Muscle layer of duodenum (tissue), 2 donors: ENCODE measurements at regions not wholly inside any gene's neighbourhood (a gene's known extent, or its start where the extent isn't known, plus 50 kb on each side); places are given as distances from the start of the nearest gene placed in this dataset.

Experiments
- H3K27ac ChIP-seq: one replicate; pipeline ENCODE4 v1.7.0; 2013; ENCODE audit warnings: mild to moderate bottlenecking, low read length
- H3K27me3 ChIP-seq: one replicate; pipeline ENCODE4 v1.7.0; 2013; ENCODE audit warnings: low read depth, mild to moderate bottlenecking, control low read depth, low read length
- H3K36me3 ChIP-seq, 2 donors: one replicate each; pipeline ENCODE4 v1.7.0; 2013; ENCODE audit warnings: low read length in 2 of 2, control low read depth in 1 of 2, mild to moderate bottlenecking in 1 of 2; ENCODE audit not compliant: insufficient read depth in 2 of 2, control insufficient read depth in 1 of 2
- H3K4me1 ChIP-seq, 2 donors: one replicate each; pipeline ENCODE4 v1.7.0; 2013; ENCODE audit warnings: low read length in 2 of 2, mild to moderate bottlenecking in 2 of 2, control low read depth in 1 of 2, moderate library complexity in 1 of 2; ENCODE audit not compliant: insufficient read depth in 2 of 2, control insufficient read depth in 1 of 2
- H3K4me3 ChIP-seq, 2 donors: one replicate each; pipeline ENCODE4 v1.7.0; 2013; ENCODE audit warnings: low read length in 2 of 2, low read depth in 1 of 2, mild to moderate bottlenecking in 1 of 2
- H3K9me3 ChIP-seq, 2 donors: one replicate each; pipeline ENCODE4 v1.7.0; 2013; ENCODE audit warnings: low read length in 2 of 2, control low read depth in 1 of 2, mild to moderate bottlenecking in 1 of 2; ENCODE audit not compliant: control insufficient read depth in 1 of 2
- donor health status: healthy.

GRCh38 chr21:38671773-38672172 lies 134.0 kb upstream of the ETS2 start:
- Histone ChIP-seq H3K4me1 (peaks cover 0 to 11% of the 10 kb centered on the region in 2 donors), H3K36me3 (no peaks in the 10 kb centered on the region), H3K27me3 (peaks cover 5% of the 10 kb centered on the region), H3K4me3 (no peak overlapping the region), H3K27ac (no peak overlapping the region), H3K9me3 (no peaks in the 10 kb centered on the region)

- H3K4me1 ChIP-seq = peaks cover 0 to 11% of the 10 kb centered on the region in 2 donors
- H3K9me3 ChIP-seq = no peaks in the 10 kb centered on the region
- no peak overlapping the region for H3K4me3 ChIP-seq
- peaks cover 7% of the 10 kb centered on the region for H3K27me3 ChIP-seq
- no peaks in the 10 kb centered on the region for H3K36me3 ChIP-seq
- H3K27ac ChIP-seq = no peak overlapping the region
Measured at GRCh38 chr21:38675182-38675824, 130.4 kb upstream of the ETS2 start.

- peaks cover 9% of the 10 kb centered on the region for H3K27me3 ChIP-seq
- H3K9me3 ChIP-seq = no peaks in the 10 kb centered on the region
- H3K27ac ChIP-seq = no peak overlapping the region
- no peaks in the 10 kb centered on the region for H3K36me3 ChIP-seq
- H3K4me1 ChIP-seq = no peaks in the 10 kb centered on the region
- H3K4me3 ChIP-seq = no peak overlapping the region
Measured at GRCh38 chr21:38678827-38679226, 126.9 kb upstream of the ETS2 start.

GRCh38 chr21:38679534-38679933 lies 126.2 kb upstream of the ETS2 start:
- Histone ChIP-seq H3K4me3 (no peak overlapping the region), H3K36me3 (no peaks in the 10 kb centered on the region), H3K9me3 (no peaks in the 10 kb centered on the region), H3K27me3 (peaks cover 9% of the 10 kb centered on the region), H3K27ac (no peak overlapping the region), H3K4me1 (no peaks in the 10 kb centered on the region)

- no peak overlapping the region for H3K27ac ChIP-seq
- no peaks in the 10 kb centered on the region for H3K4me1 ChIP-seq
- no peaks in the 10 kb centered on the region for H3K36me3 ChIP-seq
- H3K4me3 ChIP-seq = no peak overlapping the region
- no peaks in the 10 kb centered on the region for H3K9me3 ChIP-seq
- peaks cover 9% of the 10 kb centered on the region for H3K27me3 ChIP-seq
Measured at GRCh38 chr21:38680401-38680800, 125.3 kb upstream of the ETS2 start.

GRCh38 chr21:38683222-38683621 lies 122.5 kb upstream of the ETS2 start:
- H3K4me1 ChIP-seq = no peaks in the 10 kb centered on the region
- H3K9me3 ChIP-seq = no peaks in the 10 kb centered on the region
- no peak overlapping the region for H3K4me3 ChIP-seq
- no peak overlapping the region for H3K27ac ChIP-seq
- peaks cover 8% of the 10 kb centered on the region for H3K27me3 ChIP-seq
- no peaks in the 10 kb centered on the region for H3K36me3 ChIP-seq

- Histone ChIP-seq H3K4me1 (no peaks in the 10 kb centered on the region), H3K36me3 (no peaks in the 10 kb centered on the region), H3K4me3 (no peak overlapping the region), H3K9me3 (peaks cover 2 to 4% of the 10 kb centered on the region in 2 donors), H3K27ac (no peak overlapping the region), H3K27me3 (peaks cover 7% of the 10 kb centered on the region)
Measured at GRCh38 chr21:38688068-38688467, 117.7 kb upstream of the ETS2 start.

GRCh38 chr21:38691631-38692030 lies 114.1 kb upstream of the ETS2 start:
- peaks cover 2 to 4% of the 10 kb centered on the region in 2 donors for H3K9me3 ChIP-seq
- H3K4me3 ChIP-seq = no peak overlapping the region
- no peak overlapping the region for H3K27ac ChIP-seq
- H3K36me3 ChIP-seq = no peaks in the 10 kb centered on the region
- peaks cover 7% of the 10 kb centered on the region for H3K27me3 ChIP-seq
- H3K4me1 ChIP-seq = no peaks in the 10 kb centered on the region

GRCh38 chr21:38696579-38696978 lies 109.2 kb upstream of the ETS2 start:
- Histone ChIP-seq H3K27me3 (no peaks in the 10 kb centered on the region), H3K36me3 (no peaks in the 10 kb centered on the region), H3K4me3 (no peak overlapping the region), H3K9me3 (no peaks in the 10 kb centered on the region), H3K27ac (no peak overlapping the region), H3K4me1 (no peaks in the 10 kb centered on the region)

GRCh38 chr21:38699048-38699447 lies 106.7 kb upstream of the ETS2 start:
- Histone ChIP-seq H3K9me3 (no peaks in the 10 kb centered on the region), H3K4me1 (peaks cover 0 to 5% of the 10 kb centered on the region in 2 donors), H3K36me3 (no peaks in the 10 kb centered on the region), H3K27ac (no peak overlapping the region), H3K27me3 (no peaks in the 10 kb centered on the region), H3K4me3 (no peak overlapping the region)

- H3K27me3 ChIP-seq = no peaks in the 10 kb centered on the region
- H3K27ac ChIP-seq = no peak overlapping the region
- H3K4me3 ChIP-seq = no peak overlapping the region
- H3K9me3 ChIP-seq = no peaks in the 10 kb centered on the region
- H3K4me1 ChIP-seq = peaks cover 0 to 5% of the 10 kb centered on the region in 2 donors
- no peaks in the 10 kb centered on the region for H3K36me3 ChIP-seq
Measured at GRCh38 chr21:38702196-38702595, 103.5 kb upstream of the ETS2 start.

- Histone ChIP-seq H3K27ac (no peak overlapping the region), H3K4me1 (no peaks in the 10 kb centered on the region), H3K27me3 (no peaks in the 10 kb centered on the region), H3K9me3 (no peaks in the 10 kb centered on the region), H3K36me3 (no peaks in the 10 kb centered on the region), H3K4me3 (no peak overlapping the region)
Measured at GRCh38 chr21:38709876-38710275, 95.9 kb upstream of the ETS2 start.
